ENCODE measurements at regions not wholly inside any gene's neighbourhood (a gene's known extent, or its start where the extent isn't known, plus 50 kb on each side); places are given as distances from the start of the nearest gene placed in this dataset.
A peak's percentile ranks its signal among the peaks of the same experiment; 100 is the strongest.

GRCh38 chr5:72557167-72558045, 50.2 kb upstream of the ZNF366 start:
- H3K9me3 Mint-ChIP-seq (ENCODE audit: unreplicated experiment): no peaks in the 10 kb centered on the region
- peak overlapping the region; percentile 79 for H3K4me3 Mint-ChIP-seq (ENCODE audit: unreplicated experiment)
- no peak for DNase-seq (ENCODE audit: low spot score)
- peak; percentile 10 for TF ChIP-seq CTCF (IDR thresholded peaks at IDR 0.05; ENCODE audit: unreplicated experiment)
- peaks cover 3% of the 10 kb centered on the region for H3K36me3 Mint-ChIP-seq (ENCODE audit: low read depth, unreplicated experiment)
- H3K4me1 Mint-ChIP-seq (ENCODE audit: unreplicated experiment): peaks cover 58% of the 10 kb centered on the region
- peak overlapping the region; percentile 82 for H3K27ac Mint-ChIP-seq (ENCODE audit: unreplicated experiment)
- peaks cover 9% of the 10 kb centered on the region for H3K27me3 Mint-ChIP-seq (ENCODE audit: unreplicated experiment)
